ENCODE measurements at regions not wholly inside any gene's neighbourhood (a gene's known extent, or its start where the extent isn't known, plus 50 kb on each side); places are given as distances from the start of the nearest gene placed in this dataset.

DNA sequence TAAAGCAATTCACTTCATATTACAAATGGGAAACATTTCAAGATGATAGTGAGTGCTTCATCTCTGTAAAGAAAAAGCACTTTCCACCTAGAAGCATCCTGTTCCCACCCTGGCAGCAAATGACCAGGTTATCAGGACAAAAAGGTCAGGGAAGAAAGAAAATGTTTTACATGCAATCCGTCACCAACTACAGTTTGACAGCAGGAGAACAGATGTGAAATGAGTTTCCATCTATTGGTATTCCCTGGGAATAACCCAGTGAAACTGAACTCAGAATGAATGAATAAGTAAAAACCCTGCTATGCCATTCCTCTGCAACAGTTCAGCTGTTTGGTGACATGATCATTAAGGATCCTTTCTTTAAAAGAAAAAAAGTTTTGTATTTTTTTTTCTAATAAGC is 67.6 kb downstream of the HTR1A start:
- Histone ChIP-seq H3K27ac (ENCODE audit: low read length) (no peak overlapping the region), H3K9me3 (ENCODE audit: control insufficient read depth, low read depth, low read length) (no peaks in the 10 kb centered on the region), H3K4me3 (ENCODE audit: low read length) (no peak overlapping the region), H3K27me3 (ENCODE audit: control insufficient read depth, insufficient read depth, low read length) (no peaks in the 10 kb centered on the region), H3K36me3 (ENCODE audit: control insufficient read depth, insufficient read depth, low read length) (no peaks in the 10 kb centered on the region), H3K4me1 (ENCODE audit: control insufficient read depth, insufficient read depth, low read length) (no peaks in the 10 kb centered on the region)
- no peak for DNase-seq
- WGBS (ENCODE audit: insufficient coverage, low lambda C conversion rate) = 67% methylated on average over 1 of the region's 1 CpG

DNA sequence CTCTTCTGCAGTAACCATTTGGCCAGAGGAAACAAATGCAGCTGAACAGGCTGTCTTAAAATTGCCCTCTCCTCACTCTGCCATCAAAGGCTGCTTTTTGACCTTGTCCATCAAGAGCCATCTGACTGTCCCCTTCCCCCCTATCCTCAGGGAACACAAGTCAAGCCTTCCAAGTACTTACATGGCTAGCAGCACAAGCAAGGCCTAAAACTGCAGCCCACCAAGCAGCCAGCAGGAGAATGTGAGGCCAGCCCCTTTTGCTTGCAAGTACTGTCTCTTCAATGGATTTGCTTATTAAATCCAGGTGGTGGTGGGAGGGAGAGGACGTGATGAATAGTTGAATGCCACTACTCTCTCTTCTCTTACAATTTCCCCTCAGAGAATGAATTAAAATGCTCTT is 83.5 kb downstream of the HTR1A start:
- H3K9me3 ChIP-seq (ENCODE audit: control insufficient read depth, low read depth, low read length) = no peaks in the 10 kb centered on the region
- no peaks in the 10 kb centered on the region for H3K4me1 ChIP-seq (ENCODE audit: control insufficient read depth, insufficient read depth, low read length)
- H3K27ac ChIP-seq (ENCODE audit: low read length) = no peak overlapping the region
- no peak overlapping the region for H3K4me3 ChIP-seq (ENCODE audit: low read length)
- no peaks in the 10 kb centered on the region for H3K36me3 ChIP-seq (ENCODE audit: control insufficient read depth, insufficient read depth, low read length)
- H3K27me3 ChIP-seq (ENCODE audit: control insufficient read depth, insufficient read depth, low read length) = no peaks in the 10 kb centered on the region
- no CpG with 5 or more reads among the region's 1 CpG for WGBS (ENCODE audit: insufficient coverage, low lambda C conversion rate)
- no peak for DNase-seq

DNA sequence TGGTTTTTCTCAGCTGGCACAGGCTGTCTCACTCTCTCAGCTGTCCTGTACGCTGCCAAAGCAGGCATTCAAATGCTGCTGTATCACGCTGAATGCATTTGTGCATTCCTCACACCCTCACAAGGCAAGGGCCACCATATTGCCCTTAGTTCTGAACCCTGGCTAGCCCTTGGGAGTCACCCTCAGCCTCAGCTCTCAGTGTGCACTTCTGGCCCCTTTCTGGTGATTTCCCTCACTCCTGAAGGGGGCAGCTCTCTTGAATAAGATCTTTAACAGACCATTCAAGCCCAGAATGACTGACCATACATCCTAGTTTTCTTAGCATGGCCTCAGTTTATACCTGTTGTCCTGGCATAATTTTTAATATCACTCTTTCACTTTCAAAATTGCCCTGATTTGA is 84.3 kb downstream of the HTR1A start:
- DNase-seq = no peak
- no peaks in the 10 kb centered on the region for H3K9me3 ChIP-seq (ENCODE audit: control insufficient read depth, low read depth, low read length)
- H3K36me3 ChIP-seq (ENCODE audit: control insufficient read depth, insufficient read depth, low read length) = no peaks in the 10 kb centered on the region
- no CpG with 5 or more reads among the region's 2 CpGs for WGBS (ENCODE audit: insufficient coverage, low lambda C conversion rate)
- H3K4me3 ChIP-seq (ENCODE audit: low read length) = no peak overlapping the region
- no peak overlapping the region for H3K27ac ChIP-seq (ENCODE audit: low read length)
- H3K4me1 ChIP-seq (ENCODE audit: control insufficient read depth, insufficient read depth, low read length) = no peaks in the 10 kb centered on the region
- no peaks in the 10 kb centered on the region for H3K27me3 ChIP-seq (ENCODE audit: control insufficient read depth, insufficient read depth, low read length)

DNA sequence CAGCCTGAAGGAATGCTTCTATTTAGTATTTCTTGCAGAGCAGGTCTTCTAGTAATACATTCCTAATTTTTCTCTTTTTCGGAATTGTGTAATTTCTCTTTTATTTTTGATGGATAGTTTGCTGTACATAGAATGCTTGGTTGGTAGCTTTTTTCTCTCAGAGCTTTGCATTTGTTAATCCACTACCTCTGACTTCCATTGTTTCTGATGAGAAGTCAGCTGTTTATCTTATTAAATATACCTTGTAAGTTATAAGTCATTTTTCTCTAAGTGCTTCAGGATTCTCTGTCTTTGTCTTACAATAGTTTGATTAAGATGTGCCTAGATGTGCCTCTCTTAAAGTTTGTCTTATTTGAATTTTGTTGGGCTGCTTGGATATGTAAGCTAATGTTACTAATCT is 101.9 kb downstream of the HTR1A start:
- DNase-seq = no peak
- Histone ChIP-seq H3K4me1 (ENCODE audit: control insufficient read depth, insufficient read depth, low read length) (no peaks in the 10 kb centered on the region), H3K27me3 (ENCODE audit: control insufficient read depth, insufficient read depth, low read length) (no peaks in the 10 kb centered on the region), H3K9me3 (ENCODE audit: control insufficient read depth, low read depth, low read length) (peaks cover 10% of the 10 kb centered on the region), H3K4me3 (ENCODE audit: low read length) (no peak overlapping the region), H3K36me3 (ENCODE audit: control insufficient read depth, insufficient read depth, low read length) (no peaks in the 10 kb centered on the region), H3K27ac (ENCODE audit: low read length) (no peak overlapping the region)
- WGBS (ENCODE audit: insufficient coverage, low lambda C conversion rate) = 100% methylated on average over 1 of the region's 1 CpG

DNA sequence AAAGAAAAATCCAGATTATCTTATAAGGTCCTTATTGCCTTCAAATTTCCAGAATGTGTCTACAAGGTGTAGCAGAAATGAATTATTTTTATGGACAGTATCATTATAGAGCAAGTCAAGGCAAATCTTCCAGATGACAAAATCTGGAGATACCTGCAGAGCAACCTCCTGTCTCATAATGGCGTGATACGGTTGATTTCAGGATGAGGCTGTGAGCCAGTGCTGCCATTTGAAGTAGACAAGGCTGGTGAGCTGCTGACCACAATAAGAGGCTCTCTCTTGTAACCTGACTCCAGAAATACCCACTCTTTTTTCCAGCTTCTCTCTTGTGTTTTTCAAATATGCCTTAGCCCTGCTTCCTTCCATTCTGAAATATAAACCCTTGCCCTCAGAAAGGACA is 108.2 kb downstream of the HTR1A start:
- Histone ChIP-seq H3K4me3 (ENCODE audit: low read length) (no peak overlapping the region), H3K27me3 (ENCODE audit: control insufficient read depth, insufficient read depth, low read length) (no peaks in the 10 kb centered on the region), H3K4me1 (ENCODE audit: control insufficient read depth, insufficient read depth, low read length) (no peaks in the 10 kb centered on the region), H3K9me3 (ENCODE audit: control insufficient read depth, low read depth, low read length) (no peaks in the 10 kb centered on the region), H3K36me3 (ENCODE audit: control insufficient read depth, insufficient read depth, low read length) (no peaks in the 10 kb centered on the region), H3K27ac (ENCODE audit: low read length) (no peak overlapping the region)
- DNase-seq = no peak
- no CpG with 5 or more reads among the region's 2 CpGs for WGBS (ENCODE audit: insufficient coverage, low lambda C conversion rate)

DNA sequence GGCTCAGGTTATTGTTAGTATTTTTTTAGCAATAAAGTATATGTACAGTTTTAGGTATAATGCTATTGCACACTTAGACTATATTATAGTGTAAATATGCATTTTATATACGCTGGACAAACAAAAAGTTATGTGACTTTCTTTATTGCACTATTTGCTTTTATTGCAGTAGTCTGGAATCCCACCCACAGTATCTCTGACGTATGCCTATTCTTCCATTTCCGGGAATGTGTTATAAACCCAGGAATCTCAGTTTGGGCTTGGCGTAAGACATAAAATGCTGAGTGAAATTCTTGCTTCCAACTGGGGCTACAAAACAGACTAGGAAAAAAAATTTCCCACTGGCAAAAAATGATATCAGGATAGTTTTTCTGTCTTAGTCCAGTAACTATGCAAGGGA is 119.1 kb downstream of the HTR1A start:
- H3K4me3 ChIP-seq (ENCODE audit: low read length) = no peak overlapping the region
- H3K4me1 ChIP-seq (ENCODE audit: control insufficient read depth, insufficient read depth, low read length) = no peaks in the 10 kb centered on the region
- 100% methylated on average over 1 of the region's 4 CpGs for WGBS (ENCODE audit: insufficient coverage, low lambda C conversion rate)
- no peak overlapping the region for H3K27ac ChIP-seq (ENCODE audit: low read length)
- no peak for DNase-seq
- no peaks in the 10 kb centered on the region for H3K36me3 ChIP-seq (ENCODE audit: control insufficient read depth, insufficient read depth, low read length)
- no peaks in the 10 kb centered on the region for H3K9me3 ChIP-seq (ENCODE audit: control insufficient read depth, low read depth, low read length)
- no peaks in the 10 kb centered on the region for H3K27me3 ChIP-seq (ENCODE audit: control insufficient read depth, insufficient read depth, low read length)

DNA sequence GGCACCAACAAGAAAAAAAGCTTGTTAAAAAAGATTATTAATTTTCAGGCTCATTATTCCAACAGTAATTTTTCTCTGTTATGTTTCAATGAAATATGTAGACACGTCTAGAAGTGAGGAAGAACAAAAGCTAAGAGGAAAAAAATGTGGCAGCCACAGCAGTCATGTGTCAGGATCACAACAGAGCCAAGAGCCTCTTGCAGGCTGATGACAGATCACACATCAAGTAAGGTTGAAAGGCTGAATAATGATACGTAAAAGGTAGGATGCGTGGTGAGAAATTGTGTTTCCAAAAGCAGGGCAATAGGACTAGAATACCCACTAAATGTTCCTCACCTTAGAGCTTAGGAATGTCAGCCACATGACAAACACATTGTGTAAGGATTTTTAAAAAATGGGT is 124.8 kb downstream of the HTR1A start:
- WGBS (ENCODE audit: insufficient coverage, low lambda C conversion rate) = 86% methylated on average over 1 of the region's 3 CpGs

DNA sequence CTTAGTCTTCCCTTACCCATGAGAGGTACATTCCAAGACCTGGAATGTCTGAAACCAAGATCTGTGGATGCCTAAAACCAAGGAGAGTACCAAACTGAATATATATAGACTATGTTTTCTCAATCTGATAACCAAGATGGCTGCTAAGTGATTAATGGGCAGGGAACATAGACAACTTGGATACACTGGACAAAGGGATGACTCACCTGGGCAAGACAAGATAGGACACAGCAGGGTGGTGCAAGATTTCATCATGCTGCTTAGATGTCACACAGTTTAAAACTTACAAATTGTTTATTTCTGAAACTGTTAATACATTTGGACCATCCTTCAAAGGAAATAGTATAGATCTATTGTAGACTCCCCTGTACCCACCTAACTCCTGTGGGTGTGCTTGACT is 130.9 kb downstream of the HTR1A start:
- no peak overlapping the region for H3K27ac ChIP-seq (ENCODE audit: low read length)
- no peaks in the 10 kb centered on the region for H3K9me3 ChIP-seq (ENCODE audit: control insufficient read depth, low read depth, low read length)
- no peak for DNase-seq
- H3K36me3 ChIP-seq (ENCODE audit: control insufficient read depth, insufficient read depth, low read length) = no peaks in the 10 kb centered on the region
- no peaks in the 10 kb centered on the region for H3K27me3 ChIP-seq (ENCODE audit: control insufficient read depth, insufficient read depth, low read length)
- H3K4me3 ChIP-seq (ENCODE audit: low read length) = no peak overlapping the region
- H3K4me1 ChIP-seq (ENCODE audit: control insufficient read depth, insufficient read depth, low read length) = no peaks in the 10 kb centered on the region

More for the DNA sequence above, 124.8 kb downstream of the HTR1A start:
- Histone ChIP-seq H3K27ac (ENCODE audit: low read length) (no peak overlapping the region), H3K36me3 (ENCODE audit: control insufficient read depth, insufficient read depth, low read length) (no peaks in the 10 kb centered on the region), H3K4me1 (ENCODE audit: control insufficient read depth, insufficient read depth, low read length) (no peaks in the 10 kb centered on the region), H3K9me3 (ENCODE audit: control insufficient read depth, low read depth, low read length) (no peaks in the 10 kb centered on the region), H3K27me3 (ENCODE audit: control insufficient read depth, insufficient read depth, low read length) (no peaks in the 10 kb centered on the region), H3K4me3 (ENCODE audit: low read length) (no peak overlapping the region)
- DNase-seq = no peak

DNA sequence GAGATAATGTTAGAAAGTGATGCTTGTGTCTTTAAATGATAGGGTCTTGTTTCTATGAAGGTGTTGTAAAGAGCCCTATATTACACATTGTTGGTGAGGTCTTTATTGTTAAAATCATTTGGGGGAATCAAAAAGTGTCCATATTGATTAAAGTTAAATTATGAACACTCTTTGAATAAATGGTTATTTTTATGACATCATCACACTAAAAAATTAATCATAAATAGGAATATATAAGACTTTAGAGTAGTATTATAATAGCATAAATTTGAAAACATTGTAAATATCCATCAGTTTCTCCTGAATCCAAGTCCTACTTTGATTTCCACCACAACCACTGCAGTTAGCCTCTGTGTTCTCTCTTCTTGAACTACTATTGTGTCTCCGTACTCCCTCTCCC is 136.3 kb downstream of the HTR1A start:
- Histone ChIP-seq H3K4me1 (ENCODE audit: control insufficient read depth, insufficient read depth, low read length) (no peaks in the 10 kb centered on the region), H3K27me3 (ENCODE audit: control insufficient read depth, insufficient read depth, low read length) (no peaks in the 10 kb centered on the region), H3K27ac (ENCODE audit: low read length) (no peak overlapping the region), H3K9me3 (ENCODE audit: control insufficient read depth, low read depth, low read length) (no peaks in the 10 kb centered on the region), H3K36me3 (ENCODE audit: control insufficient read depth, insufficient read depth, low read length) (no peaks in the 10 kb centered on the region), H3K4me3 (ENCODE audit: low read length) (no peak overlapping the region)
- no peak for DNase-seq
- no CpG with 5 or more reads among the region's 1 CpG for WGBS (ENCODE audit: insufficient coverage, low lambda C conversion rate)

DNA sequence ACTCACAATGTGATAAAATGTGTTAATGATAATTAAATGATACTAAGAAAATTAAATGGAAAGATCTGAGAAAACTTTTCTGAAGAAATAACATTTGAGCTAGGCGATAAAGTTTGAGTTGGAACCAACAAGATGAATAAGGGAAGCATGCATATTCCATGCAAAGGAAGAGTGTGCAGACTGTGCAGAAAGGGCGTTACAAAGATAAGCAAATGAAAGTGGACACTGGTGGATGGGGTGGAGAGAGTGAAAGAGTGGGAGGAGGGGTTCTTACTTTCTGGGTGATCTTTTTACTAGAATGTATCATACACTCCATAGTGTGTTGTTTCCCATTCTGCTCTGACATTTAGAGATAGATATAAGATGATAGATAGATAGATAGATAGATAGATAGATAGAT is 138.7 kb downstream of the HTR1A start:
- WGBS (ENCODE audit: insufficient coverage, low lambda C conversion rate) = 89% methylated on average over 2 of the region's 2 CpGs
- Histone ChIP-seq H3K4me1 (ENCODE audit: control insufficient read depth, insufficient read depth, low read length) (no peaks in the 10 kb centered on the region), H3K9me3 (ENCODE audit: control insufficient read depth, low read depth, low read length) (no peaks in the 10 kb centered on the region), H3K36me3 (ENCODE audit: control insufficient read depth, insufficient read depth, low read length) (no peaks in the 10 kb centered on the region), H3K27me3 (ENCODE audit: control insufficient read depth, insufficient read depth, low read length) (no peaks in the 10 kb centered on the region), H3K4me3 (ENCODE audit: low read length) (no peak overlapping the region), H3K27ac (ENCODE audit: low read length) (no peak overlapping the region)
- DNase-seq = no peak

DNA sequence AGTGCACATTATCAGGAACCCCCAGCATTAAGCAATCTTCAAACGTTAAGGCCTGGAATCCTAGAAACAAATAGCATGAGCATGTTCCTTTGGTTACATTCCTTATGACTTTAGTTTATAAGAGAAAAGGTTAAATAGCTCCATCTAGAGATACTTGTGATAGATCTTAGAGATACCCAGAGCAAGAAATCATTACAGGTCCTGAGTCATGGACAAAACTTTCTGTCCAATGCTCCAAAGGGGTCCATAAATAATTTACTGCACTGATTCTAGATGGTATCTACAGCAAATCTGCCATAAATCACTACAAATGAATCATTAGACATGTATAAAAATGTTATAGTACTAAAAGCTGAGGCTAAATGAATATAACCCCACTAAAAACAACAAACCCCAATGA is 139.6 kb downstream of the HTR1A start:
- Histone ChIP-seq H3K4me1 (ENCODE audit: control insufficient read depth, insufficient read depth, low read length) (no peaks in the 10 kb centered on the region), H3K27me3 (ENCODE audit: control insufficient read depth, insufficient read depth, low read length) (no peaks in the 10 kb centered on the region), H3K4me3 (ENCODE audit: low read length) (no peak overlapping the region), H3K36me3 (ENCODE audit: control insufficient read depth, insufficient read depth, low read length) (no peaks in the 10 kb centered on the region), H3K27ac (ENCODE audit: low read length) (no peak overlapping the region), H3K9me3 (ENCODE audit: control insufficient read depth, low read depth, low read length) (no peaks in the 10 kb centered on the region)
- WGBS (ENCODE audit: insufficient coverage, low lambda C conversion rate) = no CpG with 5 or more reads among the region's 1 CpG
- no peak for DNase-seq

Measured in large intestine (tissue), 3 donors.